Inflammatory macrophage treated with lipopolysaccharide for 4 hours (primary cell): ENCODE measurements at regions not wholly inside any gene's neighbourhood (a gene's known extent, or its start where the extent isn't known, plus 50 kb on each side); places are given as distances from the start of the nearest gene placed in this dataset.

ENCODE experiments used
- DNase-seq: peaks from one replicate; pipeline ENCODE4 v3.0.0-alpha.2; 2020

GRCh38 chr6:19782588-19782987 lies 54.6 kb upstream of the ID4 start:
- no peak for DNase-seq
